GM21717 (cell line): ENCODE measurements at regions not wholly inside any gene's neighbourhood (a gene's known extent, or its start where the extent isn't known, plus 50 kb on each side); places are given as distances from the start of the nearest gene placed in this dataset.
"Not testable (repeated sequence)": the region's sequence is repeated elsewhere in the genome, so short reads cannot be mapped to it uniquely, and the experiment has no call there.

Experiments
- ATAC-seq: cut with Tn5 transposase; IDR thresholded peaks from one replicate; pipeline ENCODE4 v1.9.1; 2021; ENCODE audit warnings: mild to moderate bottlenecking, moderate library complexity; ENCODE audit not compliant: unreplicated experiment

DNA sequence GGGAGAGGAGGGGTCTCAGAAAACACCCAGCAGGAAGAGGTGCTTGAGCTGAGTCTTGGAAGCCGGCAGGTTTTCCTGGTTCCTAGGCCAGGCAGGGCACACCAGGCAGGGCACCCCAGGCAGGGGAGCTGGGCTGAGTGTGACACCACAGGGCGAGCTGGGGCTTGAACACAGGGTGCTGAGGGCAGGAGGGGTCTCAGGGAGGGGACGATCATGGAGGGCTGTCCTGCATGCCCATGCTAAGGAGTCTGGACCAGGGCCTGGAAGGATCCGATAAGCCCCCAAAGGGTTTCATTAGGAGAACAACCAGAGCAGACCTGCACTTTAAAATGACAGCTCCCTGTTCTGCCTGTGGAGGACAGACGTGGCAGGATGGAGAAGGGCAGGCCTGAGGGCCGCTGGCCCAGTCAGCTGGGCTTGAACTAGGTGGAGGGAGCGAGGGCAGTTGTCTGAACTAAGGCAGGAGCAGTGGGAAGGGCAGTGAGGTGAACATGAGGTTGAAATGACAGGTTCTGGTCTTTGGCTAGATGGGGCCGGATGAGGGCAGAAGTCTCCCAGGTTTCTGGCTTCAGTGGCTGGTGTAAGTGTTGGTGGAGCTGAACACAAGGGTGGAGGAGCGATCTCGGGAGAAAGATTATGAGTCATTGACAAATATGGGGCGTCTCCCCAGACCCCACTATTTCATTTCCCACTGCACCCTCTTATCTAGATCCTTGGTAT lies 171.0 kb upstream of the PZP start:
- no peak for ATAC-seq

DNA sequence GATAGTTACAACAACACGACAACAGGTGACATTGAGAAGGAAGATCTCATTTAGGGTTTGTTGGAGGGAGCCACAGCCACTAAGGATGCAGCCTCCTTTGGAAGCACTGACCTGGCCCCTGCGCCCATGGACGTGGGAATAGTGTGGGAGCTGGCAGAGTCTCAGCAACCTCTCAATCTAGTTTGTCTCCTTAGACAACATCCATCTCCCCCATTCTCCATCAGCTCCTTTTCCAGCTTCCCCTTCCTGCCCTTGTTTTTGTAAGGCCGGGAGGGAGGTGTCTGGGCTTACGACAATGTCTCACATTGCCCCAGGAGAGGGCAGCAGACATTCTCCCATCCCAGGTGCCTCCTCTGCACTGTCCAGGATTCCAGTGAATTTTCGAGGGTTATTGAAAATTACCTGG lies 170.2 kb upstream of the PZP start:
- no peak for ATAC-seq

DNA sequence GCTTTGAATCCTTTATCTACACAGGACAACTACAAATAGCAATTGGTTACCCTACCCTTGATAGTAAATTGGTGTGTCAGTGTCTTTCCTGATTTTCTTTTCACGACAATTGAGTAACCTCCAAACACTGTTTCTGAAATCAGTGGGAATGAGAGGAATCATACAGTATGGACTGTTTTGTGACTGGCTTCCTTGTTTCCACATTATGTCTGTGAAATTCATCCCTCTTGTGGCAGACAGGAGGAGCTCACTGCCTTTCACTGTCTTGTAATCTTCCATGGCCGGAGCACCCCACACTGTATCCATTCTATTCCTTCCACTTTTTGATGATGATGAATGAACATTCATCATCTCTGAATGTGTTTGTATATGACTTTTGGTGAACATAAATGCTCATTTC lies 164.0 kb upstream of the PZP start:
- no peak for ATAC-seq

DNA sequence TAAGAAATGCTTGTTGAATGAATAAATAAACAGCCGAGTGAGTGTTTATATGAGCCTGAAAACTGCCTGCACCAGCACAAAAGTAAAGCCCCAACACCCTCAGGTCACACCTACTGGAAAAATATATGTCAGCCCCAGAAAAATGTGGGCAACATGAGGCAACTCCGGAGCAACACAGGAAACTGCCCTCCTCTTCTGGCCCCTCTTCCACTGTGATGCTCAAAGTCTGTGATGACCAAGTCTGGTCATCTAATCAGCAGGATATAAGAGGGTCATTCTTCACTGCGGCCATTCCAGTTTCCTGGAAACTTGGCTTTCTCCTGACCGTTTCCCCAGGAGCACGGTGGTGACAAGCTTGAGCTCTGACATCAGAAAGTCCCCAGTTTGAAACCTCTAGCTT lies 159.6 kb upstream of the PZP start:
- ATAC-seq = no peak

DNA sequence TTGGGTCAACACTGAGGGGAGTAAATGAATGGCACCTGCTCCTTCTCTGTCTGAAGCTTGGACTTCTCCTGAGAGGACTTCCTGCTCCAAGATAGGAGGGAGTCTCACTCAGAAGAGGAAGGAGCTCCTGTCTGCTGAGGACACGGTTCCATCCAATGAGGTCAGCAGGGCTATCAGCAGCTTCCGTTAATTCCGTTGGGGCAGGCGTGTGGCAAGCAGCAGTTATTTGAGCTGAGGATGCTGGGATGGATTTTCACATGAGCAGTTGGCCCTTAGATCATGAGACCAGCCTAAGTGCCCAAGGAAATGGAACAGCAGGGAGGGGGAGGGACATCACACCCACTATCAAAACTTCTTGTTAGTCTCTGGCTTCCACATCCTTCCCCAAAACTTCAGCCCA lies 159.0 kb upstream of the PZP start:
- no peak for ATAC-seq

DNA sequence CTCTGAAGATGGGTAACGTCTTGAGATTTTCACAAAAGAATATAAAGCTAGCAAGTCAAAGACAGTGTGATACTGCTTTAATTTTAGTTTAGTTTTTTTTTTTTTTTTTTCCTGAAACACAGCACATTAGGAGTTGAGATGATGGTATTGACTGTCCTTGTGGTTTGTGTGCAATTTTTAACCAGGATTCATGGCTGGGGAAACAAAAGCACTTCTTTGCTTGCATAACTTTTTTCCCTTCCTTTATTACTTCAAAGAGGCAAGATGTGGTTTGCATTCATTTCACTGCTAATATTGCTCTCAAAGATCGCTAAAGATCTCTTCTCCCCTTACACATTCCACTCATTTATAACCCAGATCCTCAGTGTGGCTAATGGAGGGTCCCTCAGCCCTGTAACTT lies 157.1 kb upstream of the PZP start:
- ATAC-seq = no peak

DNA sequence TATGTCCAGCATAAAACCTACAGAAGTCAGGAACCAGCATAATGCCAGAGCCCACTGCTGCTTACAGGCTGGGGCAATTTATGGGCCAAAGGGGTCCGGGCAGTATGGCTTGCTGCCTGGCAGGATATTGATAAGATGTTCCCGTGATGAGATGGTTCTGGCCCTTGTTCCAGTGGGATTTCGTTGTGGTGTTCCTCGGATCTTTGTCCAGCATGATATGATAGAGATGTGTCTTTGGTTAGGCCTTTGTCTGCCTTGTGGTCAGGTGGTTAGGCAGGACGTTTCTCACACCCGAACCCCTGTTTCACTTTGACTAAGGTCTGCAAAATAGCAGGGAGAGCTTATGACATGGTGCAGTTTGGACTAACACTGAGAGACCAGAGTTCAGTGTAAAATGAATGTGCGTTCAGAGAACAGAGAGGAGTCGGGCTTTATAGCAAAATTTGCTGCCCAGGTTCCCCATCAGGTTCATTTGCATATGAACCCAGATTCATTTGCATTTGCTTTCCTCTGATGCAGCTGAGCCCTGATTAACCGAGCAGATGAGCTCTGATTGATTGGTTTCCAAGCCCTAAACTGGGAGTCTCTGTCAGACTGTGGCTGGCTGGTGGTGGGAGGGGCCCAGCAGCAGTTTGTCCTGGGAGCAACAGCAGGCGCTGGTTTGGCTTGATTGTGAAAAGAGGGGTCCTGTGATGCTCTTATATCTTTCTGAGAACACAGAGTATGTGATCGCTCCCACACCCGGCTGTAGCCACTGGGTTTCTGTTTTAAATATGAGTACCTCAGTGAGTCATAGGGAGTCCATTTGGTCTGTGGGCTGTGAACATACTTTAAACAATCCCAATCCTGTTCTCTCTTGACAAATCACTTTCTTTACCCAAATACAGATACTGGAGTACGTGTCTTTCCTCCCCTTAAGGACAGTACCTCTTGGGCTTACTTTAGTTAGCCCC lies 156.3 kb upstream of the PZP start:
- peak; percentile 84 for ATAC-seq

DNA sequence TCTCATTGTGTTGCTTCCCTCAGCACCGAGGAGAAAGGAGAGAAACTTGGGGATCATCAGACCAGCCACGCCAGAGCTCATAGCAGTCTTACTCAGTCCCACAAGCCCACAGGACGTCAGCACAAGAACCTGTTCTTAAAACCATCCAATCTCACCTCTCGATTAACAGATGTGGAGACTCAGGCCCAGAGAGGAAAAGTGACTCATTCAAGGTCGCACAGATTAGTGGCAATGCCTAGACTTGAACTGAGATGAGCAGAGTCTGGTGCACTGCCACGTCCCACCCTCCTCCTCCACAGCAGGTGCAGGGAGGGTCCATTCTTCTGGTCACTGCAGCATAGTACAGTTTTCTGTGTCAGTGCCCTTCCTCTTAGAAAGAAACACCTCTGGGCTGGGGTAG lies 154.9 kb upstream of the PZP start:
- no peak for ATAC-seq

DNA sequence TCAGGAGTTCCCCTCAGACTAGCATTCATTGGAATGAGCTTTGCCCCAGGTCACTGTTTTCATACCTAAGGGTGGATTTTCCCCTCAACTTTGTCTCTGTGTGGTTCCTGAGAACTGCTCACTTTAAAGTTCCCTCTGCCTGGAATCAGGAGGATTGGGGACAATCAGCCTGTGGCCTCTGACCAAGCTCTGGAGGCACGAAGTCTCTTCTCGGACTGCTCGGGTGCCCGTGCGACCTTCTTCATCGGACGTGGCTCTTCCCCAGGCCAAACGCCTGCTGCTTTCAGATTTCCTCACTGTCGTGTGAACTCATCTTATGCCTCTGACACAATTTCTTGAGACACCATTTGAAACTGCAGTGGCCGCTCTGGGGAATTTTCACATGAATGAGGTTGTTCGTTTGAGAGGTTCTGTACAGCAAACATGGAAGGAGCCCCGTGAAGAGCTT lies 153.7 kb upstream of the PZP start:
- ATAC-seq = no peak

DNA sequence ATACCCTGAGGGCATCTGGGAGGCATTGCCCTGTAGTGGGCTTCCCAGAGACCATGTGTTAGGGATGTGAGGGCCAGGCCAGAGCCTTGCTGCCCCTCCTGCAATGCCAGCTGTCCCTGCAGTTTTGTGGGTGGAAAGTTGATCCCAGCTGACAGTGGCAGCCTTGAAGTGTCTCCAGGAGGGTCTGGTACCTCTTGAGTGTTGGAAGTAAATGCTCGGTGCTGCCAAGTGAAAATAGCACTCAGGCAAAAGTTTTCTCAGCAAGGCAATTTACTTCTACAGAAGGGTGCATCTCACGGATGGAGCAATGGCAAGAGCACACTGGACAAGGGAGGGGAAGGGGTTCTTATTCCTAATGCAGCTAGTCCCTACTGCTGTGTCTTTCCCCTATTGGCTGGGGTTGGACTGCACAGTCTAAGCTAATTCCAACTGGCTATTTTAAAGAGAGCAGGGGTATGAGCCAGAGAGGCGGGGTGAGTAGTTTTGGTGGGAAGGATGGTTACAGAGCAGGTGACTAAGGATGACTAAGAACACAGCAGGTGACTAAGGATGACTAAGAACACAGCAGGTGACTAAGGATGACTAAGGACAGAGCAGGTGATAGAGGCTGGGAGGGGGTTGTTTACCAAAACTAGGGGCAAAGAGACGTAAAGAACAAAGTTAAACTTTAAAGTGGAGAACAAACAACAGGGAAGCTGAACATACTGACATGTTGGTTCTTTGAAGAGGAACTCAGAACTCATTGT lies 146.0 kb upstream of the PZP start:
- not testable (repeated sequence) for ATAC-seq

DNA sequence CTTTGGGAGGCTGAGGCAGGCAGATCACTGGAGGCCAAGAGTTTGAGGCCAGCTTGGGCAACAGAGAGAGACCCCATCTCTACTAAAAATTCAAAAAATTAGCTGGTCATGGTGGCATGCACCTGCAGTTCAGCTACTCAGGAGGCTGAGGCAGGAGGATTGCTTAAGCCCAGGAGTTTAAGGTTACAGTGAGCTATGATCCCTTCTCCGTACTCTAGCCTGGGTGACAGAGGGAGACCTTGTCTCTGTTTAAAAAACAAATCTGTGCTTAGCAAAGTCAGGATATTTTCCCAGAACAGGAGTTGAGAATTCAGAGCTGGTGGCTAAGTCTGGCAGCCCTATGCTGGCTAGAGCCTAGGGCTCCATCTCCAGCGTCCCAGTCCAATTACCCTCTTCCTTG lies 142.9 kb upstream of the PZP start:
- ATAC-seq = no peak

DNA sequence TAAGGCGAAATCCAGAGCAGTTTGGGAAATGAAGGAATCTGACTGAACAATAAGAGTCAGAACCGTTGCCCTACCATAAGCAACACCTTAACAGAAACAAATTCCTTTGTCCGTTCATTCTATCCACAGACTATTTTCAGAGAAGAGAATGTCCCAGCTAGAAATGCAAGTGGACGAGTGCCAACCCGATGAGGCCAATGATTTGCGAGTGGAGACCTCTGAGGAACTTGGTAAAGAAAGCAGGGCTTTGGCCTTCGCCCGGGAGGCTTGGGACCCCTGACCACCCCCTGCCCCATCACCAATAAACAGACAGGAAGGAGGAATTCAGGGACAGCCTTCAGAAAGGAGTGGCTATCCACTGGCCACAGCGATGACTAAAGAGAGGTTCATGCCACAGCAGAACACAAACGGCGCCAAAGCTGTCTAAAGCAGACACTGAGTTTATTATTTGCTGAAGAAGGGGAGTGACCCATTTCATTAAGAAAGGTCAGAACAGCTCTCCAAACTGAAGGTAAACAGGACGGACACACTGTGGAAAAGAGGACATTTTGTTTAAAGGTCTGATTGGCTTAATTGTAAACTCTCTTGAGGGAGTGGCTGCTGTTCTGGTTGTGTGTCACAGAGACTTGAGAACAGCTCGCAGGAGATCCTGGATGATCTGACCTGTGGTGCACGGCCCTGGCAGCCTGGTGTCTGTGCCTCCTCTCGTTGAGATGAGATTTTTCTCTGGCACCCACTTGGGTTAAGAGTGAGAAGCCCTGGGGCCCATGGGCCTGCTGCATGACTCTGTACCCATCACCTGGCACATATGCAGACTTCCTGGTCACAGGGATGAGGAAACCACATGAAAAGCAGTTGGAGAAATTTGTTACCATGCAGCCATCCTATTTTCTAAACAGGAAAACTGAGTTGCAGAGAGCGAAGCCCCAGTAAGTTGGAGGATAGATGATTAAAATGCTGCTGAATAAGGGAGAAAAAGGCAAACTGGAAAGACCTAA lies 142.0 kb upstream of the PZP start:
- no peak for ATAC-seq

DNA sequence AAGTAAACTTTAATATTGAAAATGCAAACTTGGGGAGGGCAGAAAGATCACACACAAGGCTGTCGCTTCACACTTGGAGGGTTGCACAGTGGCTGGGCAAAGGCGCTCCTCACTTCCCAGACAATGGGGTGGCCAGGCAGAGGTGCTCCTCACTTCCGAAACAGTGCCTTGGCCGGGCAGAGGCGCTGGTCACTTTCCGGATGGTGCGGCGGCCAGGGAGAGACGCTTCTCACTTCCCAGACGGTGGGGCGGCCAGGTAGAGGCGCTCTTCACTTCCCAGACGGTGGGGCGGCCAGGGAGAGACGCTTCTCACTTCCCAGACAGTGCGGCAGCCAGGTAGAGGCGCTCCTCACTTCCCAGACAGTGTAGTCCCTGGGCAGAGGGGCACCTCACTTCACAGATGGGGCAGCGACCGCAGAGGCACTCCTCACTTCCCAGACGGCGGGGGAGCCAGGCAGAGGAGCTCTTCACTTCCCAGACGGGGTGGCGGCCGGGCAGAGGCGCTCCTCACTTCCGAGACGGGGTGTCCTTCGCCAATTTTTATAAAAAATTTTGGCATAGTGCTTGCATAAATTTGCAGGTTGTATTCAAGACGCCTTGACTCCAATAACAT lies 140.8 kb upstream of the PZP start:
- ATAC-seq = no peak

DNA sequence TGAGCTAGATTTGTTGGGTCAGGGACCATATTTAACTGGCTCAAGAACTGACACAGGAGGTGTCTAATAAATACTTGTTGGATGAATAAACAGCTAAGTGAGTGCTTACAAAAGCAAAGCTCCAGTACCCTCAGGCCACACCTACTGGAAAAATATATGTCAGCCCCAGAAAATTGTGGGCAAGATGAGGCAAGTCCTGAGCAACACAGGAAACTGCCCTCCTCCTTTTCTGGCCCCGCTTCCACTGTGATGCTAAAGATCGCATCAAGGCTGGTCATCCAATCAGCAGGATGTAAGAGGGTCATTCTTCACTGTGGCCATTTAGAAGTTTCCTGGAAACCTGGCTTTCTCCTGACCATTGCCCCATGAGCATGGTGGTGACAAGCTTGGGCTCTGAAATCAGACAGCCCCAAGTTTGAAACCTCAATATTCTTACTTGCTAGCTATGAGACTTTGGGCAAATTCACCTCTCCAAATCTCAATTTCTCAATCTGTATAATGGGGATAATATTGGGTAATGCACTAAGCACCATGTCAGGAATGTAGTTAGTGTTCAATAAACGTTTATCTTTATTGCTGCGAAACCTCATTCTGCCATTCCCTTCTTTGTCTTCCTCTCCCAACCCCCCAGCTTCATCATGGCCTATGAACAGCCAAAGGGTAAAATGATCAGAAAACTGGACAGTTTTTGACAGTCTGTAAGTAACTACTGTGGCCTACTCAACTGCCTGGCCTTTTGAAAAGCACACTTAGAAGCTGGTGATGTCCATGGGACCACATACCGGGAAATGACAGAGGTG lies 139.3 kb upstream of the PZP start:
- no peak for ATAC-seq

DNA sequence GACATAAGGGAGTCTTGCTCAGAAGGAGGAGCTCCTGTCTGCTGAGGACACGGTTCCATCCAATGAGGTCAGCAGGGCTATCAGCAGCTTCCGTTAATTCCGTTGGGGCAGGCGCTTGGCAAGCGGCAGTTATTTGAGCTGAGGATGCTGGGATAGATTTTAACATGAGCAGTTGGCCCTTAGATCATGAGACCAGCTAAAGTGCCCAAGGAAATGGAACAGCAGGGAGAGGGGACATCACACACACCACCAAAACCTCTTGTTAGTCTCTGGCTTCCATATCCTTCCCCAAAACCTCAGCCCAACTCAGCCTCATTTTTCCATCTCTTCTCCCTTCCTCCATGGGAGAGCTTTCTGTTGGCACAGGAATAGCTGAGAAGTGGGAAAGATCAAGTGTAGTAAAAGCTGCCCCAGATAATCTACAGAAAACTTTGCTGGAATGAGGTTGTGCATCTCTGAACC lies 138.7 kb upstream of the PZP start:
- no peak for ATAC-seq

DNA sequence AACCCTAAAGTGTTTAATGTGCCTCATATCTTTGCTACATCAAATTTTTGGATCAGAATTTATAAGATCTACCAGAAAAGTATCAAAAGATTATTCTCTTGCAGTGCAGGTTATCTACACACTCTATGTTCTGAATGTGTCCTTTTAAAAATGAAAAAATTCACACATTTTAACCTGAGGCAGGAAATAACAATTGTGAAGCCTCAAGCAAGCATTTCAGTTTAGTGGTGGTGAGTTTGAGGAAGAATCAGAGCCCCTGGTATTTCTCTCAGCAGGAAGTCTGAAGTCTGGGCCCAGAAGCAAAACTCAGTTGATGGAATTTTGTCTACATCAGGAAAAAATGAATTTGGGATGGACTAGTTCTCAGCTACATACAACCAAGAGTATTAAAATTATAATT lies 137.0 kb upstream of the PZP start:
- no peak for ATAC-seq

DNA sequence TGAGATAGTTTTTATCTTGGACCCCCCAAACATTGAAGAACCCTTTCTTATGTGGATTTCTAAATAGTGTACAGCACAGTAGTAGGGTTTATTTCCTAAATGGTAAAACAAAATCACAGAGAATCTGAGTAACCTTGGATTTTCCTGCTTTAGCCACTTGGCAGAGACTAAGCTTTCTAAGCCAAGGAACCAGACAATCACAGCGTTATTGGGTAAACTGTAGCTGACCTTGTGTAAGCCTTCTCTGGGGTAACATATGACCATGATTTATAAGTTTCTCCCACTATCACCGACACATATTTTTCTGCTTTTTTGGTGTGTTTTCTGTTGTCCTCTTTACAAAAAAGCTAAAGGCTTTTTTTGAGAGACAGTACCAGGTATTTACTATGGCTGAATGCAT lies 136.3 kb upstream of the PZP start:
- no peak for ATAC-seq

DNA sequence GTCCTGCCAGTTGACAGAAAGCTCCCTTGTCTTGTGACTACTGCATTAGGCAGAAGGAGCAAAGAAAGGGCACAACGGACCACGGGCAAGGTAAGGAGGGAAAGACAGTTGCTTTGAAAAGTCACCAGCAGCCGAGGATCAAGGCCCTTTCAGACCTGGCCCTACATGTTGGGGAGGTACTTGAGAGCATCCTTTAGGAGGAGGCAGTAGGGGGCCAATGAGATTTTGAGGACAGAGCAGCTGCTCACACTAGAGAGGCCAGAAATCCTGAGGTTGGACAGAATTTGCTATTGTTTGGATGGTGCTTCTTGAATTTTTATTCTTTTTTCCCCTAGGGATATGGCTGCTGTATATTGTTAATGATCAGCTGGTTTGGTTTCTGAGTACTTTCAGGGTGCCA lies 135.5 kb upstream of the PZP start:
- no peak for ATAC-seq
